ENCODE measurements at regions not wholly inside any gene's neighbourhood (a gene's known extent, or its start where the extent isn't known, plus 50 kb on each side); places are given as distances from the start of the nearest gene placed in this dataset.

DNA sequence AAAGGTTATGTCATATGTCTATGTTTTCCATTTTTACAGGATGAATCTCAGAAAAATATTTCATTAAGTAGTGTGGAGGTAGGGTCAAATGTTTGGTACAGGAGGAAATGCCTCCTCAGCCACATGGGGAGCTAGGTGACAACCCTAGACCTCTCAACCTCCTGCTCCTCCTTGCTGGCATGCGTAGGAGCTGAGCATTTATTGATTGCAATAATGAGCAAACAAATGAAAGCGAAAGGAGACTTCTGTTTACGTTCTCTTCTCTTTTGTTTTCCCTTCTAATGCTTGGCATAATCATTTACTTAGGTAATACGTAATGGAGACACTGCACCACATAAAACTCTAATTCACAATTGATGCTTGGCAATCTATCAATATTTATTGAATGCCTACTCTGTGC lies 95.1 kb upstream of the CCBE1 start:
- no peak overlapping the region for H3K4me3 ChIP-seq
- H3K9me3 ChIP-seq (replicated peaks; ENCODE audit: control insufficient read depth, insufficient read depth, low read length): no peaks in the 10 kb centered on the region
- FAIRE-seq (no peak), ATAC-seq (peak; percentile 67), DNase-seq (ENCODE audit: low read depth, low spot score) (no peak)
- in situ Hi-C loops (cut with MboI) (no loop called here), intact Hi-C loops (cut with micrococcal nuclease; ENCODE audit: unreplicated experiment) (no loop called here)
- H3K4me2 ChIP-seq (ENCODE audit: control insufficient read depth, insufficient read depth): peak overlapping the region; percentile 54
- POLR2A ChIA-PET: no interaction called here
- no TSS peak for BruUV-seq (replicated peaks)
- SMC1A ChIA-PET (ENCODE audit: uncharacterized antibody, unreplicated experiment): no interaction called here
- RAD21 ChIA-PET (ENCODE audit: unreplicated experiment): no interaction called here
- TF ChIP-seq, protein P1, sequence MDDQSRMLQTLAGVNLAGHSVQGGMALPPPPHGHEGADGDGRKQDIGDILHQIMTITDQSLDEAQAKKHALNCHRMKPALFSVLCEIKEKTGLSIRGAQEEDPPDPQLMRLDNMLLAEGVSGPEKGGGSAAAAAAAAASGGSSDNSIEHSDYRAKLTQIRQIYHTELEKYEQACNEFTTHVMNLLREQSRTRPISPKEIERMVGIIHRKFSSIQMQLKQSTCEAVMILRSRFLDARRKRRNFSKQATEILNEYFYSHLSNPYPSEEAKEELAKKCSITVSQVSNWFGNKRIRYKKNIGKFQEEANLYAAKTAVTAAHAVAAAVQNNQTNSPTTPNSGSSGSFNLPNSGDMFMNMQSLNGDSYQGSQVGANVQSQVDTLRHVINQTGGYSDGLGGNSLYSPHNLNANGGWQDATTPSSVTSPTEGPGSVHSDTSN (IDR thresholded peaks at IDR 0.05; ENCODE audit: insufficient replicate concordance, low read depth, low read length): no peak
- TF ChIP-seq, protein P2, sequence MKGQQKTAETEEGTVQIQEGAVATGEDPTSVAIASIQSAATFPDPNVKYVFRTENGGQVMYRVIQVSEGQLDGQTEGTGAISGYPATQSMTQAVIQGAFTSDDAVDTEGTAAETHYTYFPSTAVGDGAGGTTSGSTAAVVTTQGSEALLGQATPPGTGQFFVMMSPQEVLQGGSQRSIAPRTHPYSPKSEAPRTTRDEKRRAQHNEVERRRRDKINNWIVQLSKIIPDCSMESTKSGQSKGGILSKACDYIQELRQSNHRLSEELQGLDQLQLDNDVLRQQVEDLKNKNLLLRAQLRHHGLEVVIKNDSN (IDR thresholded peaks at IDR 0.05; ENCODE audit: borderline replicate concordance, extremely low read length, insufficient read depth, low read depth, low read length): no peak
- TF ChIP-seq RB1 (IDR thresholded peaks at IDR 0.05; ENCODE audit: borderline replicate concordance): no peak
- TF ChIP-seq, protein P3, sequence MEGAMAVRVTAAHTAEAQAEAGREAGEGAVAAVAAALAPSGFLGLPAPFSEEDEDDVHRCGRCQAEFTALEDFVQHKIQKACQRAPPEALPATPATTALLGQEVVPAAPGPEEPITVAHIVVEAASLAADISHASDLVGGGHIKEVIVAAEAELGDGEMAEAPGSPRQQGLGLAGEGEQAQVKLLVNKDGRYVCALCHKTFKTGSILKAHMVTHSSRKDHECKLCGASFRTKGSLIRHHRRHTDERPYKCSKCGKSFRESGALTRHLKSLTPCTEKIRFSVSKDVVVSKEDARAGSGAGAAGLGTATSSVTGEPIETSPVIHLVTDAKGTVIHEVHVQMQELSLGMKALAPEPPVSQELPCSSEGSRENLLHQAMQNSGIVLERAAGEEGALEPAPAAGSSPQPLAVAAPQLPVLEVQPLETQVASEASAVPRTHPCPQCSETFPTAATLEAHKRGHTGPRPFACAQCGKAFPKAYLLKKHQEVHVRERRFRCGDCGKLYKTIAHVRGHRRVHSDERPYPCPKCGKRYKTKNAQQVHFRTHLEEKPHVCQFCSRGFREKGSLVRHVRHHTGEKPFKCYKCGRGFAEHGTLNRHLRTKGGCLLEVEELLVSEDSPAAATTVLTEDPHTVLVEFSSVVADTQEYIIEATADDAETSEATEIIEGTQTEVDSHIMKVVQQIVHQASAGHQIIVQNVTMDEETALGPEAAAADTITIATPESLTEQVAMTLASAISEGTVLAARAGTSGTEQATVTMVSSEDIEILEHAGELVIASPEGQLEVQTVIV (IDR thresholded peaks at IDR 0.05; ENCODE audit: borderline replicate concordance, partially characterized antibody): no peak
- TF ChIP-seq GATAD2B (conservative IDR thresholded peaks at IDR 0.05; ENCODE audit: low read depth): no peak
- no peak for TF ChIP-seq SRF (IDR thresholded peaks at IDR 0.05; ENCODE audit: low read depth in 2 of 2, low read length in 2 of 2)
- TF ChIP-seq TCF3 (IDR thresholded peaks at IDR 0.05; ENCODE audit: borderline replicate concordance, insufficient read depth, low read depth, low read length): no peak
- no peak for TF ChIP-seq RAD51 (IDR thresholded peaks at IDR 0.05)
- no peak for TF ChIP-seq NFIC (IDR thresholded peaks at IDR 0.05; ENCODE audit: low read depth, low read length)
- no peak for TF ChIP-seq RELA (IDR thresholded peaks at IDR 0.05; ENCODE audit: borderline replicate concordance, partially characterized antibody)
- TF ChIP-seq RUNX3 (IDR thresholded peaks at IDR 0.05; ENCODE audit: low read length): no peak
- TF ChIP-seq STAT1 (conservative IDR thresholded peaks at IDR 0.05): no peak
- TF ChIP-seq FOXM1 (IDR thresholded peaks at IDR 0.05; ENCODE audit: low read depth, low read length): no peak
- no peak for TF ChIP-seq NFXL1 (IDR thresholded peaks at IDR 0.05; ENCODE audit: borderline replicate concordance)
- no peak for TF ChIP-seq EZH2 (IDR thresholded peaks at IDR 0.05; ENCODE audit: borderline replicate concordance, control insufficient read depth, low read depth, low read length)
- TF ChIP-seq JUND (IDR thresholded peaks at IDR 0.05; ENCODE audit: low read depth, low read length): no peak
- no peaks in the 10 kb centered on the region for H3K27me3 ChIP-seq (replicated peaks in 1 of 2; ENCODE audit: control insufficient read depth in 2 of 2, insufficient read depth in 2 of 2, low read length in 1 of 2)
- no peak overlapping the region for H3K27ac ChIP-seq (ENCODE audit: control insufficient read depth, insufficient read depth)
- H3K36me3 ChIP-seq (ENCODE audit: control insufficient read depth in 2 of 2, insufficient read depth in 2 of 2, low read length in 1 of 2): no peaks in the 10 kb centered on the region
- H4K20me1 ChIP-seq (ENCODE audit: control insufficient read depth, insufficient read depth): no peaks in the 10 kb centered on the region
- H3K4me1 ChIP-seq (ENCODE audit: control insufficient read depth, insufficient read depth, low read length): no peaks in the 10 kb centered on the region
- CTCF ChIA-PET: interaction anchor here (1.2 to 2.2 kb wide), 3 partner anchors 18 to 95 kb away, joined by 4 to 11 read pairs (median 4); partner anchors contain the start of gene CCBE1
- H2AFZ ChIP-seq (ENCODE audit: control insufficient read depth, low read depth, low read length): no peak overlapping the region; the same call in 1 of the 2 replicates
- WGBS (ENCODE audit: insufficient coverage, insufficient replicate concordance, low lambda C conversion rate, missing lambda C conversion rate): 58% methylated on average over 4 of the region's 4 CpGs
- no peak overlapping the region for H3K9ac ChIP-seq (ENCODE audit: control insufficient read depth, insufficient read depth, low read length)
- H3K79me2 ChIP-seq (ENCODE audit: control insufficient read depth, insufficient read depth, low read length): no peaks in the 10 kb centered on the region

Data from GM12878 (cell line).